Mucosa of descending colon (tissue), 3 donors: ENCODE measurements at regions not wholly inside any gene's neighbourhood (a gene's known extent, or its start where the extent isn't known, plus 50 kb on each side); places are given as distances from the start of the nearest gene placed in this dataset.

ENCODE experiments used
- ATAC-seq: fragments of 200-7000 bp; cut with Tn5 transposase; one replicate; pipeline ENCODE4 v1.9.1; 2020; ENCODE audit warnings: mild to moderate bottlenecking, moderate library complexity
- DNase-seq, 3 donors: peaks; one replicate each; pipeline ENCODE4 v3.0.0-alpha.2; 2020
- H3K36me3 ChIP-seq: fragments of 200-600 bp; one replicate; pipeline ENCODE4 v1.8.0; 2021; ENCODE audit warnings: low read depth, mild to moderate bottlenecking
- H3K4me1 ChIP-seq: fragments of 200-600 bp; one replicate; pipeline ENCODE4 v1.8.0; 2021; ENCODE audit warnings: low read depth, mild to moderate bottlenecking
- H3K4me3 ChIP-seq: fragments of 200-600 bp; one replicate; pipeline ENCODE4 v1.8.0; 2021; ENCODE audit warnings: mild to moderate bottlenecking
- H3K9me3 ChIP-seq: fragments of 200-600 bp; one replicate; pipeline ENCODE4 v1.8.0; 2021; ENCODE audit warnings: mild to moderate bottlenecking
- intact Hi-C, 2 donors: fragments of 100-400 bp; cut with DNase I in 1 of 2; cut with micrococcal nuclease in 1 of 2; formaldehyde crosslinking; loops; one replicate each; pipeline versions ENCODE4 v1.11.0 to v1.11.1; 2022; cut with DNase I, micrococcal nuclease
- TF ChIP-seq, protein P1 (sequence below): fragments of 200-600 bp; IDR thresholded peaks from one replicate; pipeline ENCODE4 v1.8.0; 2022; ENCODE audit warnings: antibody characterized with exemption, mild to moderate bottlenecking
- donor health status: DM: no; HTN: no; CAD: no; lungs with moderate emphysema.
- donor health status: DM: no; HTN: no; CAD: no.
- donor health status: DM: no; HTN: yes; CAD: no.

DNA sequence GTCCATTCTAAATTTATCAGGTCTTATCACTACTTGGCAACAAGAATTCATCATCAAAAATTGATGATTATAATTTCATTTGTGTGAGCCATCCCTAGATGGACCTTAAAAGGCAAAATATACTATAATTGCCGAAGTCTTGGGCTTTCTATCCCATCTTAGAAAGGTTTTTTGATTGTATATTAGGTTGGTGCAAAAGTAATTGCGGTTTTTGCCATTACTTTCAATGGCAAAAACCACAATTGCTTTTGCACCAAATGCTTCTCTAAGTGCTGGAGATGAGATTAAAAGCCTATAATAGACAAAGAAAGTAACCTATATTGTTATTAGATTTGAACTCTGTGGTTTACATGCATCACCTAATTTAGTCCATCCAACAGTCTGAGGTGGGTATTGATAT, 612.9 kb downstream of the ZNF385D start:
- ATAC-seq (no peak), DNase-seq (no peak)
- Histone ChIP-seq H3K9me3 (peaks cover 15% of the 10 kb centered on the region), H3K4me1 (no peaks in the 10 kb centered on the region), H3K36me3 (no peaks in the 10 kb centered on the region), H3K4me3 (no peak overlapping the region)
- intact Hi-C loops: no loop called here
- TF ChIP-seq, protein P1, sequence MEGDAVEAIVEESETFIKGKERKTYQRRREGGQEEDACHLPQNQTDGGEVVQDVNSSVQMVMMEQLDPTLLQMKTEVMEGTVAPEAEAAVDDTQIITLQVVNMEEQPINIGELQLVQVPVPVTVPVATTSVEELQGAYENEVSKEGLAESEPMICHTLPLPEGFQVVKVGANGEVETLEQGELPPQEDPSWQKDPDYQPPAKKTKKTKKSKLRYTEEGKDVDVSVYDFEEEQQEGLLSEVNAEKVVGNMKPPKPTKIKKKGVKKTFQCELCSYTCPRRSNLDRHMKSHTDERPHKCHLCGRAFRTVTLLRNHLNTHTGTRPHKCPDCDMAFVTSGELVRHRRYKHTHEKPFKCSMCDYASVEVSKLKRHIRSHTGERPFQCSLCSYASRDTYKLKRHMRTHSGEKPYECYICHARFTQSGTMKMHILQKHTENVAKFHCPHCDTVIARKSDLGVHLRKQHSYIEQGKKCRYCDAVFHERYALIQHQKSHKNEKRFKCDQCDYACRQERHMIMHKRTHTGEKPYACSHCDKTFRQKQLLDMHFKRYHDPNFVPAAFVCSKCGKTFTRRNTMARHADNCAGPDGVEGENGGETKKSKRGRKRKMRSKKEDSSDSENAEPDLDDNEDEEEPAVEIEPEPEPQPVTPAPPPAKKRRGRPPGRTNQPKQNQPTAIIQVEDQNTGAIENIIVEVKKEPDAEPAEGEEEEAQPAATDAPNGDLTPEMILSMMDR: no peak

DNA sequence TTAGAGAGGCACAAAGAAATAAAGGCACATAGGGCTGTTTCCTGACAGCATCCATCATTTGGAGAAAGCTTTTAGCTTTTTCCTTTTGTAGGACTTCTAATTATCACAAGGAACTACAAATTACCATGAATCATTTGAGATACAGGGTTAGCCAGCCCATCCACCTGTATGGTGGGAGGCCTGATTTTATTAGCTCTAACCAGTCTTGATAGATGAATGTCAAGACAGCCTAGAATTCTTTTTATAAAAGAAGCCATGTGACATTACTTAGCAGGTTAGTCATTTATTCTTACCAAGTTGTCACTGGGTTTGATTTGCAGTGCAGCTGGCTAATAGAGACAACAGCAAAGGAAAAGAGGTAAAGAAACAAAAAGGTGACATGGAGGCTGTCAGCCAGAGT, 618.1 kb downstream of the ZNF385D start:
- ATAC-seq: no peak
- intact Hi-C loops: no loop called here
- Histone ChIP-seq H3K4me1 (no peaks in the 10 kb centered on the region), H3K9me3 (peaks cover 24% of the 10 kb centered on the region), H3K36me3 (no peaks in the 10 kb centered on the region), H3K4me3 (no peak overlapping the region)
- TF ChIP-seq, protein P1: no peak
- DNase-seq: no peak

DNA sequence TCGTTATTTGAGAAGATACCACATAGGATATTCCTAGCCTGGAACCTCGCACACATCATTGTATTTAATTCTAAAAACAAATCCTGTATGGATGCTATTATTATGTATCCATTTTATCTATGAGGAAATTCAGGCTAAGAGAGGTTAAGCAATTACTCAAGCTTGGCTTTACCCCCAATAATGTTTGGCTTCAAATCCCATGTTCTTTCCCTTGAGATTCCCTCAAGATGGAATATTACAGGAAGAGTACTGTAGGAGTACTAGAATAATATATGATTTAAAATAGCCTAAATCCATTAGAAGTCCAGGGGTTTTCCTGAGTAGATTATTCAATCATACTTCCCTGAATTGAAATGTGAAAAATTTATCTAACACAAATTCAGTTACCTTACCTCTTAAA, 630.2 kb downstream of the ZNF385D start:
- no peak for DNase-seq
- intact Hi-C loops: no loop called here

DNA sequence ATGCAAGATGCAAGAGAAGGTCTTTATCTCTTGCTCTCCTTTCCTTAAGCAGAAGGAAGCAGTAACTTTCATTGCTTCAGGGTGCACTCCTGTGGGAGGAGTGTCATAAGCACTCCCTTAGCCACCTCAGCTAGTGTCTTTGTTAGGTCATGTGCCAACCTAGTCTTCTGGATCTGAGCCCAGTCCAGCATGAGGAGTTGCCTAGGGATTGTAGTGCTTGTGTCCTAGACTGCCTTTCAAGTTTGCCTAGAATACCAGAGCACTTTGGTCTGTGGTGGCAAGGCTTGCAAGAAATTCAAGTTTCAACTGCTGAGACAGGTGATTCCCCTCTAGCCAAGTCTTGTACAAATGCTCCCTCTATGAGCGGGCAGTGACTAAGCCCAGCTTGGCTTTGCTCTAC, 633.6 kb downstream of the ZNF385D start:
- no peaks in the 10 kb centered on the region for H3K4me1 ChIP-seq
- H3K9me3 ChIP-seq: peaks cover 39% of the 10 kb centered on the region
- ATAC-seq: no peak
- no peak overlapping the region for H3K4me3 ChIP-seq
- intact Hi-C loops: no loop called here
- TF ChIP-seq, protein P1: no peak
- no peak for DNase-seq
- no peaks in the 10 kb centered on the region for H3K36me3 ChIP-seq

More for the DNA sequence above, 630.2 kb downstream of the ZNF385D start:
- ATAC-seq: no peak
- TF ChIP-seq, protein P1: no peak
- H3K4me1 ChIP-seq: no peaks in the 10 kb centered on the region
- no peaks in the 10 kb centered on the region for H3K36me3 ChIP-seq
- no peak overlapping the region for H3K4me3 ChIP-seq
- peaks cover 53% of the 10 kb centered on the region for H3K9me3 ChIP-seq

DNA sequence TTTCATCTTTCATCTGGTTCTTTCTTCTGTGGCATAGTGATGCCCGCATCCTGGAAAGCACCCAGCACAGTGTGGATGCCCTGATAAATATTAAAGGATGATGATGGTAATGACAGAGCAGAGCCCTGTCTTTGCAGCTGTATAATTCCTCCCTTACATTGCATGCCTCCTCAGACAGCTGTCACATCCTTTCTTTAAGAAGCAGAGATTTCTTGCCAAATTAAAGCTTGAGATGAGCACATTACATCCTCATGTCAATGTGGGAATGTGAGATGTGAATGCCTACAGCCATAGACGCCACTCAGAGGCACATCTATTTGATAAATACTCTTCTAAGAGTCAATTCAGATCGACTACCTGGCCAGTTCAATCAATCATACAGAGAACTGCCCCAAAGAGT, 642.0 kb downstream of the ZNF385D start:
- TF ChIP-seq, protein P1: no peak
- peaks cover 32% of the 10 kb centered on the region for H3K9me3 ChIP-seq
- H3K36me3 ChIP-seq: no peaks in the 10 kb centered on the region
- intact Hi-C loops: no loop called here
- no peak for ATAC-seq
- no peak for DNase-seq
- H3K4me1 ChIP-seq: no peaks in the 10 kb centered on the region
- H3K4me3 ChIP-seq: no peak overlapping the region

DNA sequence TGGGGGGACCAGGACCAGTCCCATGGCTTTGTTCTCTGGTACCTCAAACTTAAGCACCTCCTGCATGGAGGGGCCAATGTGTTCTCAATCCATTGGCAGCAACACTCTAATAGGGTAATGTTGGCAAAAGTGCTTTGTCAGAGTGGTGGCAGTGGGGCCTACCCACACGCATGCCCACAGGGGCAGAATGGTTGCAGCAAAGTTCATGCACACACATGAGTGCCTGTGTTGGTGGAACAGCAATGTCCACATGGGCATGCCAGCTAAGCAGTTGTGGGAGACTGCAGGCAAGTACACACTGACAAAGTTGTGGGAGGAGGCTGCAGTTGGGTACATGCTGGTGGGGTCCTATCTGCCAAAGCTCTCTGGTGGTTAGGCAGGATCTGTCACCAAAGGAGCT, 645.2 kb downstream of the ZNF385D start:
- Histone ChIP-seq H3K4me3 (no peak overlapping the region), H3K4me1 (no peaks in the 10 kb centered on the region), H3K9me3 (peaks cover 51% of the 10 kb centered on the region), H3K36me3 (no peaks in the 10 kb centered on the region)
- intact Hi-C loops: no loop called here
- ATAC-seq (no peak), DNase-seq (no peak)
- TF ChIP-seq, protein P1: no peak
